Tibial artery (tissue), 4 donors: ENCODE measurements at regions not wholly inside any gene's neighbourhood (a gene's known extent, or its start where the extent isn't known, plus 50 kb on each side); places are given as distances from the start of the nearest gene placed in this dataset.

Experiments used
- DNase-seq, 2 donors: peaks; one replicate each; pipeline ENCODE4 v3.0.0-alpha.2; 2019
- H3K27ac ChIP-seq, 2 donors: fragments of 200-600 bp; sonication (generic) in 1 of 2; 1 replicate in 1 of 2; 2 replicates in 1 of 2; pipeline ENCODE4 v1.5.1; 2018 to 2019; ENCODE audit warnings: mild to moderate bottlenecking in 1 of 2
- H3K27me3 ChIP-seq, 2 donors: fragments of 200-600 bp; sonication (generic) in 1 of 2; one replicate each; pipeline versions ENCODE4 v1.5.1 to v1.6.0; 2016 to 2019
- H3K36me3 ChIP-seq, 3 donors: fragments of 200-600 bp; sonication (generic) in 2 of 3; one replicate each; pipeline ENCODE4 v1.5.1; 2016 to 2019; ENCODE audit warnings: mild to moderate bottlenecking in 2 of 3
- H3K4me1 ChIP-seq, 4 donors: fragments of 200-600 bp; sonication (generic) in 2 of 4; 1 replicate in 3 of 4; 2 replicates in 1 of 4; pipeline ENCODE4 v1.5.1; 2016 to 2019
- H3K4me3 ChIP-seq, 2 donors: fragments of 200-600 bp; sonication (generic) in 1 of 2; 1 replicate in 1 of 2; 2 replicates in 1 of 2; pipeline ENCODE4 v1.5.1; 2018 to 2019; ENCODE audit warnings: mild to moderate bottlenecking in 2 of 2
- H3K9me3 ChIP-seq, 3 donors: fragments of 200-600 bp; sonication (generic) in 1 of 3; one replicate each; pipeline ENCODE4 v1.5.1; 2016 to 2019
- intact Hi-C: fragments of 100-400 bp; cut with DNase I; formaldehyde crosslinking; loops from one replicate; pipeline ENCODE4 v1.15.0; 2023; ENCODE audit warnings: low total_unique reads
- TF ChIP-seq, protein P1 (sequence below), 2 experiments: fragments of 200-600 bp in 1 of 2; fragments of 450-650 bp in 1 of 2; IDR thresholded peaks; one replicate each; pipeline ENCODE4 v1.5.1; 2017 to 2019; ENCODE audit warnings: antibody characterized with exemption in 2 of 2, mild to moderate bottlenecking in 1 of 2, moderate library complexity in 1 of 2

DNA sequence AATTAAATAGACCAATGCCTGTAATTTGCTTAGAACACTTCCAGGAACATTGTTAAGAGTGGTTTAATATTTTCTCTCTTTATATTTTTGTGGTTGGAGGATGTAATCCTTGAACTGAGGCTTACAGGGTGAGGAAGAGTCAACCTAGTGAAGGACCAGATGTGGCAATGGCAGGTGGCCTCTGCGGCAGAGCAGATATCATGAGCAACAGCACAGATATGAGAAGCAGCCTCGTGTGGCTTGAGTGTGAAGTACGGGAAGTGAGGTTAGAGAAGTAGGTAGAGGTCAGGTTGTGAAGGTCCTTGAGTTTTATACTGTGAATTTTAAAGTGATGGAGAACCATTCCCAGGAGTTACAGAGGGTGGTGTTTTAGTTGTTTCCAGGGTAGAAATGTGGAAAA is 417.6 kb upstream of the SUCLG2 start:
- Histone ChIP-seq H3K9me3 (peaks cover 0 to 11% (median 10%) of the 10 kb centered on the region in 3 donors), H3K4me1 (peaks cover 0 to under 1% (median 0%) of the 10 kb centered on the region in 4 donors), H3K36me3 (no peaks in the 10 kb centered on the region), H3K27ac (no peak overlapping the region), H3K4me3 (no peak overlapping the region), H3K27me3 (no peaks in the 10 kb centered on the region)
- intact Hi-C loops, result no loop called here
- TF ChIP-seq, protein P1, sequence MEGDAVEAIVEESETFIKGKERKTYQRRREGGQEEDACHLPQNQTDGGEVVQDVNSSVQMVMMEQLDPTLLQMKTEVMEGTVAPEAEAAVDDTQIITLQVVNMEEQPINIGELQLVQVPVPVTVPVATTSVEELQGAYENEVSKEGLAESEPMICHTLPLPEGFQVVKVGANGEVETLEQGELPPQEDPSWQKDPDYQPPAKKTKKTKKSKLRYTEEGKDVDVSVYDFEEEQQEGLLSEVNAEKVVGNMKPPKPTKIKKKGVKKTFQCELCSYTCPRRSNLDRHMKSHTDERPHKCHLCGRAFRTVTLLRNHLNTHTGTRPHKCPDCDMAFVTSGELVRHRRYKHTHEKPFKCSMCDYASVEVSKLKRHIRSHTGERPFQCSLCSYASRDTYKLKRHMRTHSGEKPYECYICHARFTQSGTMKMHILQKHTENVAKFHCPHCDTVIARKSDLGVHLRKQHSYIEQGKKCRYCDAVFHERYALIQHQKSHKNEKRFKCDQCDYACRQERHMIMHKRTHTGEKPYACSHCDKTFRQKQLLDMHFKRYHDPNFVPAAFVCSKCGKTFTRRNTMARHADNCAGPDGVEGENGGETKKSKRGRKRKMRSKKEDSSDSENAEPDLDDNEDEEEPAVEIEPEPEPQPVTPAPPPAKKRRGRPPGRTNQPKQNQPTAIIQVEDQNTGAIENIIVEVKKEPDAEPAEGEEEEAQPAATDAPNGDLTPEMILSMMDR (IDR thresholded peaks at IDR 0.05), result no peak
- DNase-seq, result no peak

- TF ChIP-seq, protein P1 (IDR thresholded peaks at IDR 0.05), result no peak
- intact Hi-C loops, result no loop called here
- H3K4me1 ChIP-seq, result peaks cover 0 to 7% (median 0%) of the 10 kb centered on the region in 4 donors
Observed at GRCh38 chr3:68070186-68070585, 415.8 kb upstream of the SUCLG2 start.

DNA sequence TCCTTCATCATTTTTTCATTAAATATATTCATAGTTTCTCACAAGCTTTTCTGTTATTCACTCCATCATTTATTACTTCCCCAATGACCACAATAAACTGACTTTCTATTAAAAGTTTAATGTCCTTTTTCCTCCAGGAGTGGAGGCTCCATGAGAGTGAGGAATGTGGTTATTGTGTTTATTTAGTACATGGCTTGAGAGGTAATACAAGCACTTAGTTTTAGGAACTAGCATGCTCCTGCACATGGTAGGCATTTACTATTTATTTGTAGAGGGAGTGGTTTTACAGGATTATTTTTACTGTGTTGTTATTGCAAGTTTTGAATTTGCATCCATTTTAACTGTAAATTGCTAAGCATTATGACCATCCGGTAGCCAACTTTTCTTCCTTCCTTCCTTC is 412.9 kb upstream of the SUCLG2 start:
- Histone ChIP-seq H3K9me3 (peaks cover 0 to 11% (median 10%) of the 10 kb centered on the region in 3 donors), H3K4me3 (no peak overlapping the region), H3K4me1 (peaks cover 0 to 7% (median 0%) of the 10 kb centered on the region in 4 donors), H3K36me3 (no peaks in the 10 kb centered on the region), H3K27ac (no peak overlapping the region), H3K27me3 (no peaks in the 10 kb centered on the region)
- TF ChIP-seq, protein P1 (IDR thresholded peaks at IDR 0.05), result no peak
- intact Hi-C loops, result no loop called here
- DNase-seq, result no peak

More at GRCh38 chr3:68070186-68070585, 415.8 kb upstream of the SUCLG2 start:
- H3K36me3 ChIP-seq, result no peaks in the 10 kb centered on the region
- H3K27ac ChIP-seq, result no peak overlapping the region
- peaks cover 0 to 11% (median 10%) of the 10 kb centered on the region in 3 donors for H3K9me3 ChIP-seq
- H3K27me3 ChIP-seq, result no peaks in the 10 kb centered on the region
- DNase-seq, result no peak
- H3K4me3 ChIP-seq, result no peak overlapping the region

DNA sequence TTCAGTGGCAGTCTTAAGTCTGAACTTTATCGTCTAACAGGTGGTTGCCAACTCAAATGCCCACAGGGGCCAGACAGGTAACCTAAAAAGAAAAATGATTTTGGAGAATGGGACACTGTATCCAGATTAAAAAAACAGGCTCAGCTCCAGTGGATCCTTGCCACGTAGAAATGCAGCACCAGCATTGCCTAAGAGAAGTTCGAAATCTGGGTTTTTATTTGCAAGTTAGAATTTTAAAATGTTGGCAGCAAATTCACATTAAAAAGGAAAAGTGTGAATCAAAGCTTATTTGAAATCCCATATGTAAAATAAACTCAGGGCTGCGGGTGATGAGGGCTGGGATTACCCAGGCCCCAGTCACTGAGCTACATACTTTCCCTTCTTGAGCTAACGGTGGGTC is 408.5 kb upstream of the SUCLG2 start:
- H3K9me3 ChIP-seq, result no peaks in the 10 kb centered on the region
- H3K27ac ChIP-seq, result no peak overlapping the region
- no peak for DNase-seq
- TF ChIP-seq, protein P1 (IDR thresholded peaks at IDR 0.05), result no peak
- H3K36me3 ChIP-seq, result no peaks in the 10 kb centered on the region
- intact Hi-C loops, result no loop called here
- no peak overlapping the region for H3K4me3 ChIP-seq
- H3K4me1 ChIP-seq, result peaks cover 0 to 7% (median 0%) of the 10 kb centered on the region in 4 donors
- no peaks in the 10 kb centered on the region for H3K27me3 ChIP-seq

DNA sequence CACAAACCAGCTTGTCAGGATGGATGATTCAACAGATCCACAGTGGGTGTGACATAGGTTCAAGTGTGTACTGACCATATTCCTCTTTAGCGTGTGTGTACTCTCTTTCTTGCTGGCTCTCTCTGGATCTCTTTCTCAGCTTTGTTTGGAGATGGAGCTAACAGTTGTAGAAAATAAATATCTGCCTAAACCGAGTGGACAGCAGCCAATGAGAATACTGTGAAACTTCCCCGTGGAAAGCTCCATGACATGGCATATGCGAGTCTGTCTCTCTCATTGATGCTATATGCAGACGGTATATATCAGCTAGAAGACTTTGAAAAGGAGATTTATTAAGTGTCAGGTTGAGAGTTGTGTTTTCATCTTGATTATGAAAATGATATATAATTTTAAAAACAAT is 406.5 kb upstream of the SUCLG2 start:
- peaks cover 0 to 18% (median 4%) of the 10 kb centered on the region in 4 donors for H3K4me1 ChIP-seq
- TF ChIP-seq, protein P1 (IDR thresholded peaks at IDR 0.05), result no peak
- no peaks in the 10 kb centered on the region for H3K9me3 ChIP-seq
- no peak for DNase-seq
- intact Hi-C loops, result no loop called here
- no peak overlapping the region for H3K27ac ChIP-seq
- no peak overlapping the region for H3K4me3 ChIP-seq
- no peaks in the 10 kb centered on the region for H3K36me3 ChIP-seq
- no peaks in the 10 kb centered on the region for H3K27me3 ChIP-seq

- Histone ChIP-seq H3K36me3 (no peaks in the 10 kb centered on the region), H3K4me1 (peaks cover 0 to 21% (median 4%) of the 10 kb centered on the region in 4 donors), H3K4me3 (no peak overlapping the region), H3K9me3 (no peaks in the 10 kb centered on the region), H3K27ac (no peak overlapping the region), H3K27me3 (no peaks in the 10 kb centered on the region)
- DNase-seq, result no peak
- TF ChIP-seq, protein P1 (IDR thresholded peaks at IDR 0.05), result no peak
- intact Hi-C loops, result no loop called here
Observed at GRCh38 chr3:68060191-68060590, 405.8 kb upstream of the SUCLG2 start.
